CD14-positive monocyte (primary cell): ENCODE measurements at regions not wholly inside any gene's neighbourhood (a gene's known extent, or its start where the extent isn't known, plus 50 kb on each side); places are given as distances from the start of the nearest gene placed in this dataset.

ENCODE experiments used
- DNase-seq, 3 donors: peaks; one replicate each; pipeline ENCODE4 v3.0.0-alpha.2; 2011 to 2022
- H2AFZ ChIP-seq: 2 replicates; pipeline ENCODE4 v1.6.0; 2012; ENCODE audit warnings: mild to moderate bottlenecking, low read depth, low read length, inconsistent platforms; ENCODE audit not compliant: insufficient read depth, poor library complexity, severe bottlenecking
- H3K27ac ChIP-seq, 2 donors: 1 replicate in 1 of 2; 2 replicates in 1 of 2; pipeline ENCODE4 v1.5.1; 2012 to 2013; ENCODE audit warnings: low read length in 2 of 2, control low read depth in 1 of 2, inconsistent platforms in 1 of 2, low read depth in 1 of 2, mild to moderate bottlenecking in 1 of 2
- H3K27me3 ChIP-seq, 2 donors: one replicate each; pipeline versions ENCODE4 v1.6.0 to v1.6.1; 2011 to 2013; ENCODE audit warnings: low read length in 2 of 2; ENCODE audit not compliant: control insufficient read depth in 2 of 2, insufficient read depth in 2 of 2
- H3K36me3 ChIP-seq, 2 donors: replicated peaks in 1 of 2; 1 replicate in 1 of 2; 2 replicates in 1 of 2; pipeline versions ENCODE4 v1.5.1 to v1.6.1; 2012 to 2013; ENCODE audit warnings: low read length in 2 of 2, control low read depth in 1 of 2, inconsistent platforms in 1 of 2, mild to moderate bottlenecking in 1 of 2; ENCODE audit not compliant: insufficient read depth in 2 of 2, control insufficient read depth in 1 of 2
- H3K4me1 ChIP-seq, 2 donors: 1 replicate in 1 of 2; 2 replicates in 1 of 2; pipeline versions ENCODE4 v1.5.1 to v1.6.1; 2012 to 2013; ENCODE audit warnings: low read length in 2 of 2, control low read depth in 1 of 2, inconsistent platforms in 1 of 2, mild to moderate bottlenecking in 1 of 2, moderate library complexity in 1 of 2; ENCODE audit not compliant: insufficient read depth in 2 of 2, control insufficient read depth in 1 of 2
- H3K4me2 ChIP-seq: replicated peaks from 2 replicates; pipeline ENCODE3; 2012; ENCODE audit warnings: low read length, moderate library complexity, mild to moderate bottlenecking; ENCODE audit not compliant: poor library complexity, severe bottlenecking; ENCODE audit errors: extremely low read depth
- H3K4me3 ChIP-seq, 3 experiments: fragments of 200-600 bp in 1 of 3; sonication (generic) in 1 of 3; replicated peaks in 1 of 3; 1 replicate in 2 of 3; 2 replicates in 1 of 3; pipeline ENCODE4 v1.5.1; 2011 to 2013; ENCODE audit warnings: low read length in 3 of 3, mild to moderate bottlenecking in 3 of 3, control low read depth in 2 of 3, low read depth in 2 of 3, inconsistent platforms in 1 of 3, moderate library complexity in 1 of 3
- H3K79me2 ChIP-seq: 2 replicates; pipeline ENCODE4 v1.6.0; 2012; ENCODE audit warnings: mild to moderate bottlenecking, control low read depth, inconsistent platforms, low read length, moderate library complexity; ENCODE audit not compliant: insufficient read depth
- H3K9ac ChIP-seq: 2 replicates; pipeline ENCODE4 v1.6.0; 2017; ENCODE audit warnings: low read length, mild to moderate bottlenecking; ENCODE audit not compliant: insufficient read depth, poor library complexity, severe bottlenecking
- H3K9me3 ChIP-seq, 2 donors: replicated peaks in 1 of 2; 1 replicate in 1 of 2; 2 replicates in 1 of 2; pipeline versions ENCODE4 v1.5.1 to v1.6.1; 2012 to 2013; ENCODE audit warnings: low read length in 2 of 2, control low read depth in 1 of 2; ENCODE audit not compliant: control insufficient read depth in 1 of 2, insufficient read depth in 1 of 2
- H4K20me1 ChIP-seq: 2 replicates; pipeline ENCODE4 v1.6.0; 2012; ENCODE audit warnings: mild to moderate bottlenecking, low read length, control low read depth, moderate library complexity; ENCODE audit not compliant: insufficient read depth
- H3K27ac Mint-ChIP-seq, 7 donors: one replicate each; pipeline ENCODE4 v1.8.0; 2020; ENCODE audit warnings: mild to moderate bottlenecking in 7 of 7, mixed read lengths in 7 of 7, moderate library complexity in 6 of 7, inconsistent platforms in 2 of 7
- H3K27me3 Mint-ChIP-seq, 3 donors: one replicate each; pipeline ENCODE4 v1.8.0; 2021 to 2022; ENCODE audit warnings: low read depth in 3 of 3, mild to moderate bottlenecking in 3 of 3, mixed read lengths in 3 of 3, moderate library complexity in 3 of 3, inconsistent platforms in 1 of 3
- H3K36me3 Mint-ChIP-seq, 2 donors: one replicate each; pipeline ENCODE4 v1.8.0; 2020; ENCODE audit warnings: mixed read lengths in 2 of 2, inconsistent platforms in 1 of 2, mild to moderate bottlenecking in 1 of 2
- H3K4me1 Mint-ChIP-seq: one replicate; pipeline ENCODE4 v1.8.0; 2020; ENCODE audit warnings: mild to moderate bottlenecking, mixed read lengths
- H3K4me3 Mint-ChIP-seq, 2 donors: one replicate each; pipeline ENCODE4 v1.8.0; 2020; ENCODE audit warnings: mild to moderate bottlenecking in 2 of 2, mixed read lengths in 2 of 2, moderate library complexity in 1 of 2
- H3K9me3 Mint-ChIP-seq, 7 donors: one replicate each; pipeline ENCODE4 v1.8.0; 2020 to 2022; ENCODE audit warnings: mixed read lengths in 7 of 7, mild to moderate bottlenecking in 6 of 7, moderate library complexity in 6 of 7, inconsistent platforms in 2 of 7
- WGBS: methylation state at CpG from one replicate; pipeline ENCODE4 v1.1.5; 2013; ENCODE audit warnings: missing lambda C conversion rate; ENCODE audit not compliant: insufficient coverage; 5-methylcytosine and 5-hydroxymethylcytosine counted together
- intact Hi-C, 2 donors: fragments of 100-400 bp; cut with micrococcal nuclease; formaldehyde crosslinking; loops; one replicate each; pipeline versions ENCODE4 v1.15.0 to v1.15.1; 2023
- TF ChIP-seq, protein P1 (sequence below): fragments of 200-600 bp; IDR thresholded peaks from one replicate; pipeline ENCODE4 v1.8.0; 2022; ENCODE audit warnings: antibody characterized with exemption, mild to moderate bottlenecking

DNA sequence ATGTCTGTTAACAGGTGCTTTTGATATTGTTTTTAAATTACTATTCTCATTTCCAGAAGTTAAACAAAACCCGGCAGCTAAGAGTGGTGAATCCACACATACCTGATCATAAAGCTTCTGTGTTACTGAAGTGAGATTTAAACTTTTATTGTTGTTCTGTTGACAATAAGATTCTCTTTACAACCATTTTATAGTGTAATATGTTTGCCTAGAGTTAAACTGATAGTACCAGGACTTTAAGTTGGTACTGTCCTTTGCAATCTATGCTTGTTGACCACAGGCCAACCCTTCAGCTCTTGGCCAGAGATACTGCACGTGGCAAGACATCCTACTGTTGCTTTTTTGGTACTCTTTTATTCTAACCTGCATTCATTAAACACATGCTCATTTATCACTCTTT, 806.2 kb downstream of the MTRR start:
- Mint-ChIP-seq H3K4me3 (no peak overlapping the region), H3K27me3 (peaks cover 0 to 2% (median 0%) of the 10 kb centered on the region in 3 donors), H3K36me3 (no peaks in the 10 kb centered on the region), H3K4me1 (no peaks in the 10 kb centered on the region), H3K9me3 (peaks cover 0 to 3% (median 0%) of the 10 kb centered on the region in 7 donors), H3K27ac (no peak overlapping the region)
- TF ChIP-seq, protein P1, sequence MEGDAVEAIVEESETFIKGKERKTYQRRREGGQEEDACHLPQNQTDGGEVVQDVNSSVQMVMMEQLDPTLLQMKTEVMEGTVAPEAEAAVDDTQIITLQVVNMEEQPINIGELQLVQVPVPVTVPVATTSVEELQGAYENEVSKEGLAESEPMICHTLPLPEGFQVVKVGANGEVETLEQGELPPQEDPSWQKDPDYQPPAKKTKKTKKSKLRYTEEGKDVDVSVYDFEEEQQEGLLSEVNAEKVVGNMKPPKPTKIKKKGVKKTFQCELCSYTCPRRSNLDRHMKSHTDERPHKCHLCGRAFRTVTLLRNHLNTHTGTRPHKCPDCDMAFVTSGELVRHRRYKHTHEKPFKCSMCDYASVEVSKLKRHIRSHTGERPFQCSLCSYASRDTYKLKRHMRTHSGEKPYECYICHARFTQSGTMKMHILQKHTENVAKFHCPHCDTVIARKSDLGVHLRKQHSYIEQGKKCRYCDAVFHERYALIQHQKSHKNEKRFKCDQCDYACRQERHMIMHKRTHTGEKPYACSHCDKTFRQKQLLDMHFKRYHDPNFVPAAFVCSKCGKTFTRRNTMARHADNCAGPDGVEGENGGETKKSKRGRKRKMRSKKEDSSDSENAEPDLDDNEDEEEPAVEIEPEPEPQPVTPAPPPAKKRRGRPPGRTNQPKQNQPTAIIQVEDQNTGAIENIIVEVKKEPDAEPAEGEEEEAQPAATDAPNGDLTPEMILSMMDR: no peak
- no peak overlapping the region for H2AFZ ChIP-seq
- DNase-seq: no peak
- no peak overlapping the region for H3K4me3 ChIP-seq
- no CpG with 5 or more reads among the region's 2 CpGs for WGBS
- H3K27ac ChIP-seq: no peak overlapping the region
- H3K27me3 ChIP-seq: no peaks in the 10 kb centered on the region
- H4K20me1 ChIP-seq: no peaks in the 10 kb centered on the region
- no peak overlapping the region for H3K9ac ChIP-seq
- H3K4me1 ChIP-seq: no peaks in the 10 kb centered on the region
- no peak overlapping the region for H3K4me2 ChIP-seq
- no peaks in the 10 kb centered on the region for H3K79me2 ChIP-seq
- intact Hi-C loops: no loop called here
- no peaks in the 10 kb centered on the region for H3K36me3 ChIP-seq
- H3K9me3 ChIP-seq: no peaks in the 10 kb centered on the region

GRCh38 chr5:8676695-8677094, 807.7 kb downstream of the MTRR start:
- TF ChIP-seq, protein P1: no peak
- intact Hi-C loops: no loop called here
- Mint-ChIP-seq H3K36me3 (no peaks in the 10 kb centered on the region), H3K4me1 (no peaks in the 10 kb centered on the region), H3K4me3 (no peak overlapping the region), H3K27ac (no peak overlapping the region), H3K27me3 (peaks cover 0 to 2% (median 0%) of the 10 kb centered on the region in 3 donors), H3K9me3 (peaks cover 0 to 3% (median 0%) of the 10 kb centered on the region in 7 donors)
- H3K27me3 ChIP-seq: no peaks in the 10 kb centered on the region
- H3K9me3 ChIP-seq: no peaks in the 10 kb centered on the region
- WGBS: 88% methylated on average over 1 of the region's 3 CpGs
- H3K4me3 ChIP-seq: no peak overlapping the region
- H3K36me3 ChIP-seq: no peaks in the 10 kb centered on the region
- no peak for DNase-seq
- H3K27ac ChIP-seq: no peak overlapping the region
- H3K4me2 ChIP-seq: no peak overlapping the region
- no peaks in the 10 kb centered on the region for H3K4me1 ChIP-seq
- H2AFZ ChIP-seq: no peak overlapping the region
- H3K79me2 ChIP-seq: no peaks in the 10 kb centered on the region
- no peak overlapping the region for H3K9ac ChIP-seq
- H4K20me1 ChIP-seq: no peaks in the 10 kb centered on the region
